Ascending aorta (tissue), 2 donors: ENCODE measurements at regions not wholly inside any gene's neighbourhood (a gene's known extent, or its start where the extent isn't known, plus 50 kb on each side); places are given as distances from the start of the nearest gene placed in this dataset.

Experiments
- DNase-seq, 2 donors: peaks; one replicate each; pipeline ENCODE4 v3.0.0-alpha.2; 2019; ENCODE audit warnings: low spot score in 2 of 2
- H3K27ac ChIP-seq, 2 donors: fragments of 200-600 bp; sonication (generic); one replicate each; pipeline ENCODE4 v1.5.1; 2016 to 2017; ENCODE audit warnings: mild to moderate bottlenecking in 1 of 2
- H3K27me3 ChIP-seq: fragments of 200-600 bp; sonication (generic); one replicate; pipeline ENCODE4 v1.5.1; 2017
- H3K36me3 ChIP-seq, 2 donors: fragments of 200-600 bp; sonication (generic); one replicate each; pipeline ENCODE4 v1.5.1; 2016
- H3K4me1 ChIP-seq, 2 donors: fragments of 200-600 bp; sonication (generic); one replicate each; pipeline ENCODE4 v1.5.1; 2016 to 2017; ENCODE audit warnings: mild to moderate bottlenecking in 1 of 2
- H3K4me3 ChIP-seq, 2 donors: fragments of 200-600 bp; sonication (generic); one replicate each; pipeline ENCODE4 v1.5.1; 2016 to 2017; ENCODE audit warnings: mild to moderate bottlenecking in 1 of 2
- H3K9me3 ChIP-seq, 2 donors: fragments of 200-600 bp; sonication (generic); one replicate each; pipeline ENCODE4 v1.5.1; 2016
- CTCF ChIP-seq, 3 experiments: fragments of 200-600 bp in 2 of 3; fragments of 450-650 bp in 1 of 3; sonication (generic) in 2 of 3; IDR thresholded peaks; one replicate each; pipeline ENCODE4 v1.5.1; 2016 to 2019; ENCODE audit warnings: antibody characterized with exemption in 3 of 3, mild to moderate bottlenecking in 1 of 3, moderate library complexity in 1 of 3
- intact Hi-C: fragments of 100-400 bp; cut with DNase I; formaldehyde crosslinking; loops from one replicate; pipeline ENCODE4 v1.15.1; 2023

GRCh38 chr10:114879093-114879492 is 57.5 kb downstream of the FHIP2A start:
- no peaks in the 10 kb centered on the region for H3K36me3 ChIP-seq
- H3K9me3 ChIP-seq, result no peaks in the 10 kb centered on the region
- no peaks in the 10 kb centered on the region for H3K27me3 ChIP-seq
- intact Hi-C loops, result loop anchor here (10.0 kb wide), 1 partner anchor 216 kb away; the partner anchor contains the start of gene ATRNL1
- DNase-seq, result no peak
- H3K27ac ChIP-seq, result no peak overlapping the region
- H3K4me1 ChIP-seq, result peaks cover 0 to 2% of the 10 kb centered on the region in 2 donors
- no peak for TF ChIP-seq CTCF (IDR thresholded peaks at IDR 0.05)
- no peak overlapping the region for H3K4me3 ChIP-seq

- peak in 2 of 3 experiments; percentile 48 to 51 for TF ChIP-seq CTCF (IDR thresholded peaks at IDR 0.05)
- Histone ChIP-seq H3K4me3 (no peak overlapping the region), H3K9me3 (no peaks in the 10 kb centered on the region), H3K36me3 (no peaks in the 10 kb centered on the region), H3K27me3 (no peaks in the 10 kb centered on the region), H3K27ac (no peak overlapping the region), H3K4me1 (peaks cover 0 to 2% of the 10 kb centered on the region in 2 donors)
- intact Hi-C loops, result loop anchor here (10.0 kb wide), 1 partner anchor 215 kb away; the partner anchor contains the start of gene ATRNL1
- DNase-seq, result no peak
Measured at GRCh38 chr10:114879541-114880158, 58.1 kb downstream of the FHIP2A start.

GRCh38 chr10:114881417-114881816 is 56.6 kb upstream of the TRUB1 start:
- no peaks in the 10 kb centered on the region for H3K27me3 ChIP-seq
- H3K36me3 ChIP-seq, result no peaks in the 10 kb centered on the region
- intact Hi-C loops, result no loop called here
- no peaks in the 10 kb centered on the region for H3K9me3 ChIP-seq
- TF ChIP-seq CTCF (IDR thresholded peaks at IDR 0.05), result no peak
- H3K4me1 ChIP-seq, result peaks cover 0 to 2% of the 10 kb centered on the region in 2 donors
- no peak overlapping the region for H3K27ac ChIP-seq
- DNase-seq, result no peak
- no peak overlapping the region for H3K4me3 ChIP-seq

- H3K9me3 ChIP-seq, result no peaks in the 10 kb centered on the region
- H3K4me1 ChIP-seq, result peaks cover 0 to 2% of the 10 kb centered on the region in 2 donors
- H3K27ac ChIP-seq, result peak overlapping the region in 1 of 2 donors; percentile 42
- no peaks in the 10 kb centered on the region for H3K27me3 ChIP-seq
- intact Hi-C loops, result loop anchor here (2.0 kb wide), 1 partner anchor 57 kb away; the partner anchor contains the start of gene TRUB1
- no peak overlapping the region for H3K4me3 ChIP-seq
- DNase-seq, result no peak
- TF ChIP-seq CTCF (IDR thresholded peaks at IDR 0.05), result no peak
- H3K36me3 ChIP-seq, result no peaks in the 10 kb centered on the region
Measured at GRCh38 chr10:114881901-114882300, 56.1 kb upstream of the TRUB1 start.

- intact Hi-C loops, result no loop called here
- TF ChIP-seq CTCF (IDR thresholded peaks at IDR 0.05), result no peak
- H3K9me3 ChIP-seq, result no peaks in the 10 kb centered on the region
- no peak for DNase-seq
- H3K4me1 ChIP-seq, result peaks cover 0 to 2% of the 10 kb centered on the region in 2 donors
- H3K27ac ChIP-seq, result no peak overlapping the region
- no peak overlapping the region for H3K4me3 ChIP-seq
- H3K36me3 ChIP-seq, result no peaks in the 10 kb centered on the region
- no peaks in the 10 kb centered on the region for H3K27me3 ChIP-seq
Measured at GRCh38 chr10:114885443-114885842, 52.6 kb upstream of the TRUB1 start.
